ENCODE measurements at regions not wholly inside any gene's neighbourhood (a gene's known extent, or its start where the extent isn't known, plus 50 kb on each side); places are given as distances from the start of the nearest gene placed in this dataset.

DNA sequence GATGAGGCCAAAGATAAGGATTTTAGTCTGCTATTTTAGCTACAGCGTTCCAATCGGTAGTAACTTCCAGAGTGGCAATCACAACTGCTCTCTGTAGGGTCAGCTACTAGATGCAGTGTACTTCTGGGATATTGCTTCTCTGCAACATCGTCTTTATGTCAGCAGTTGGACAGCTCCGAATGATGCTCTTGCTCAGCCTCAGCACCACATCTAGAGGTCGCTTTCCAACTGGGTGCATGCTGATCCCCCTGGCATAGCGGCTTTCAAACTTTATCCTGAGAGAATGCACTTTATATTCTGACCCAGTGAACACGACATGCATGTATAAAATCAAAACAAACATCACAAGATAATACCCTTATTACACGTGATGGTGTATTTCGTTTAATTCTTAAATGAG is 219.6 kb downstream of the C11orf87 start:
- Histone ChIP-seq H3K4me1 (ENCODE audit: insufficient read depth, insufficient read length) (no peaks in the 10 kb centered on the region), H3K9ac (ENCODE audit: insufficient read length, low read depth) (no peak overlapping the region), H3K9me3 (ENCODE audit: insufficient read depth, low read length) (no peaks in the 10 kb centered on the region), H3K27me3 (ENCODE audit: insufficient read depth, insufficient read length) (no peaks in the 10 kb centered on the region), H3K36me3 (ENCODE audit: insufficient read depth, insufficient read length, low read length) (no peaks in the 10 kb centered on the region), H3K4me3 (ENCODE audit: insufficient read length, low read depth) (no peak overlapping the region)
- DNase-seq (ENCODE audit: low read depth, low spot score): no peak
- TF ChIP-seq ZNF274 (IDR thresholded peaks at IDR 0.05; ENCODE audit: low read depth, low read length) (no peak), YY1 (IDR thresholded peaks at IDR 0.05; ENCODE audit: insufficient read depth, insufficient read length) (no peak), SUZ12 (IDR thresholded peaks at IDR 0.05; ENCODE audit: extremely low read depth, insufficient read depth, insufficient read length) (no peak)

DNA sequence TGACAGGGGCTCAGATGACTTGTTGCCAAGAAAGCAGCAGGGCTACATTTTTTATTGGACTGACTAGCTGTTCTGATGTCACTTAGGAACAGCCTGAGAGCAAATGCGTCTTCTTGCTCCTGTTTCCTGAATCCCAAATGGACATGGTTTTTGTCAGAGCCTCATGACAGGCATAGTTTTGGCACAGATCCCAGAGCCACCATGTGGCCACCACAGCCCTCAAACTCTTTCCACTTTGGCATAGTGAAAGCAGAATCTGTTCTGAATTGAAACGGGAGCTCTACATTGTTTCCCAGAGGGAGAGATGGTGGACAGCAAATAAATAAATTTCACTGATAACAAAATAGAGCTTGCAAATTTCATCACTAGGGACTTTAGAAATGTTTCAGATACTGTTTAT is 222.2 kb downstream of the C11orf87 start:
- Histone ChIP-seq H3K4me1 (ENCODE audit: insufficient read depth, insufficient read length) (no peaks in the 10 kb centered on the region), H3K27me3 (ENCODE audit: insufficient read depth, insufficient read length) (no peaks in the 10 kb centered on the region), H3K36me3 (ENCODE audit: insufficient read depth, insufficient read length, low read length) (no peaks in the 10 kb centered on the region), H3K9ac (ENCODE audit: insufficient read length, low read depth) (no peak overlapping the region), H3K4me3 (ENCODE audit: insufficient read length, low read depth) (no peak overlapping the region), H3K9me3 (ENCODE audit: insufficient read depth, low read length) (no peaks in the 10 kb centered on the region)
- TF ChIP-seq SUZ12 (IDR thresholded peaks at IDR 0.05; ENCODE audit: extremely low read depth, insufficient read depth, insufficient read length) (no peak), YY1 (IDR thresholded peaks at IDR 0.05; ENCODE audit: insufficient read depth, insufficient read length) (no peak), ZNF274 (IDR thresholded peaks at IDR 0.05; ENCODE audit: low read depth, low read length) (no peak)
- DNase-seq (ENCODE audit: low read depth, low spot score): no peak

DNA sequence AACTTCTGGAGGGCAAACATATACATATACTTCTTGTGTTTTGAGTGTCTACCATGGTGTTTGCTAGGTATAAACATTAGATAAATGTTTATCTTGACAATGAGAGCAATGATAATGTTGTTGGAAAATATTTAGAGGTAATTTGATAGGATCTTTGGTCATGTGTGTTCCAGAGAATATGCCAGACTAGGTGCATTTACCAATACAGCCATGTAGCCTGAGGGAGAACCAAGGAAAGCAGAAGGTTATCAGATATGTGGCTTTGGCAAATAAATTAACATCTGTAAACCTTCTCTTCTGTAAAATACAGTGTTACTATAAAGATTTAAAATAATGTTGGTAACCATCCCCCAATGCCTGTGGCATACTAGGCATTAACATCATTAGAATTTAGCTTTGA is 226.8 kb downstream of the C11orf87 start:
- Histone ChIP-seq H3K4me3 (ENCODE audit: insufficient read length, low read depth) (no peak overlapping the region), H3K36me3 (ENCODE audit: insufficient read depth, insufficient read length, low read length) (no peaks in the 10 kb centered on the region), H3K9me3 (ENCODE audit: insufficient read depth, low read length) (no peaks in the 10 kb centered on the region), H3K27me3 (ENCODE audit: insufficient read depth, insufficient read length) (no peaks in the 10 kb centered on the region), H3K4me1 (ENCODE audit: insufficient read depth, insufficient read length) (no peaks in the 10 kb centered on the region), H3K9ac (ENCODE audit: insufficient read length, low read depth) (no peak overlapping the region)
- TF ChIP-seq ZNF274 (IDR thresholded peaks at IDR 0.05; ENCODE audit: low read depth, low read length) (no peak), SUZ12 (IDR thresholded peaks at IDR 0.05; ENCODE audit: extremely low read depth, insufficient read depth, insufficient read length) (no peak), YY1 (IDR thresholded peaks at IDR 0.05; ENCODE audit: insufficient read depth, insufficient read length) (no peak)
- DNase-seq (ENCODE audit: low read depth, low spot score): no peak

DNA sequence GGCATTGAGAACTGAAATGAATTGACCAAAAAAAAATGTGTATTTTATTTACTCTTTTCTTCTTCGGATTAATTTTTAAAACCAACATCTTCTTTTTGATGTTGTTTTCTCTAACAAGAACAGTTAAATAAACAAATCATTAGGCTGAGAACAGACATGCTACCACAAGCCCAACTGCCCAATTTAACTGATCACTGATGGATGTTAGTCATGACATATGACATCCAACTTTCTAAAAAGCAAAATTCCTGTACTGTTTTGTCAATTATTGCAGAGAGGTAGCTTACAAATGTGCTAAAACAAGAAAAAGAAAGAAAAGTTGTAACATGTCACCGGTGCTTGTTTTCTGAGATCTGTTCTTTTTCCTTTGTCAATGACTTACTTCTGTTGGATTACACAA is 232.1 kb downstream of the C11orf87 start:
- no peak for DNase-seq (ENCODE audit: low read depth, low spot score)
- H3K4me1 ChIP-seq (ENCODE audit: insufficient read depth, insufficient read length): no peaks in the 10 kb centered on the region
- no peaks in the 10 kb centered on the region for H3K27me3 ChIP-seq (ENCODE audit: insufficient read depth, insufficient read length)
- H3K36me3 ChIP-seq (ENCODE audit: insufficient read depth, insufficient read length, low read length): no peaks in the 10 kb centered on the region
- no peak overlapping the region for H3K4me3 ChIP-seq (ENCODE audit: insufficient read length, low read depth)
- TF ChIP-seq YY1 (IDR thresholded peaks at IDR 0.05; ENCODE audit: insufficient read depth, insufficient read length): no peak
- no peak for TF ChIP-seq SUZ12 (IDR thresholded peaks at IDR 0.05; ENCODE audit: extremely low read depth, insufficient read depth, insufficient read length)
- TF ChIP-seq ZNF274 (IDR thresholded peaks at IDR 0.05; ENCODE audit: low read depth, low read length): no peak
- H3K9ac ChIP-seq (ENCODE audit: insufficient read length, low read depth): no peak overlapping the region
- H3K9me3 ChIP-seq (ENCODE audit: insufficient read depth, low read length): no peaks in the 10 kb centered on the region

DNA sequence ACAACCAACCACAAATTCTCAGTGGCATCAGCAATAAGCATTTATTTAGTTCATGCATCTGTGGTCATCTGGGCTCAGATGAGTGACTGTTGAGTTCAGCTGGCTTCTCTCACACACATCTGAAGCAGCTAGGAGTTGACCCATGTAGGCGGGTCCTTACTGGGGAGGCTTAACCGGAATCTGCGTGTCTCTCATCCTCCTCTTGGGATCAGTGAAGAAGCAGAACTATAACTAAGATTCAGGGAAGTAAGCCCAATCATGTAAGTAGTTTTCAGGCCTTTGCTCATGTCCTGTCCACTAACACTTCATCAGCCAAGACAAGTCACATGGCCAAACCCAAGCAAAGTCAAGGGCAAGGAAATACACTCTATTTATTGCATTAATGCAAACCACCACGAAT is 236.2 kb downstream of the C11orf87 start:
- Histone ChIP-seq H3K4me3 (ENCODE audit: insufficient read length, low read depth) (no peak overlapping the region), H3K9ac (ENCODE audit: insufficient read length, low read depth) (no peak overlapping the region), H3K27me3 (ENCODE audit: insufficient read depth, insufficient read length) (no peaks in the 10 kb centered on the region), H3K36me3 (ENCODE audit: insufficient read depth, insufficient read length, low read length) (no peaks in the 10 kb centered on the region), H3K9me3 (ENCODE audit: insufficient read depth, low read length) (no peaks in the 10 kb centered on the region), H3K4me1 (ENCODE audit: insufficient read depth, insufficient read length) (no peaks in the 10 kb centered on the region)
- DNase-seq (ENCODE audit: low read depth, low spot score): no peak
- TF ChIP-seq YY1 (IDR thresholded peaks at IDR 0.05; ENCODE audit: insufficient read depth, insufficient read length) (no peak), ZNF274 (IDR thresholded peaks at IDR 0.05; ENCODE audit: low read depth, low read length) (no peak), SUZ12 (IDR thresholded peaks at IDR 0.05; ENCODE audit: extremely low read depth, insufficient read depth, insufficient read length) (no peak)

DNA sequence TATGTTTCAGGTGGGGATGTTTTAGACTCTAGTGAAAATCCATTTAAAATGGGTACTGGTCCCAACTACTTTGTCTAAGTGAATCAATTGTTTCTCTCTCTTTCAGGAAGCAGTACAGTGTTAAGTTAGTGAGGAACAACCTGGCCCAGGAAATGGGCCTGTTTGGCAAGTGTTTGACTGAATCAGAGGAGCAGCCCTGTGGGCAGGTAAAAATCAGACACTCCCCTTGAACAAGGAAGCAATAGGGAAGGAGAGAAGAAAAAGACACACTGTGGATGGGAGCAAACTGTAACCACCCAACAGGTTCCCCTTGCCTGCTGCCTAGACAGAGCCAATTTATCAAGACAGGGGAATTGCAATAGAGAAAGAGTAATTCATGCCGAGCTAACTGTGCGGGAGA is 245.7 kb downstream of the C11orf87 start:
- no peak for DNase-seq (ENCODE audit: low read depth, low spot score)
- TF ChIP-seq ZNF274 (IDR thresholded peaks at IDR 0.05; ENCODE audit: low read depth, low read length) (no peak), YY1 (IDR thresholded peaks at IDR 0.05; ENCODE audit: insufficient read depth, insufficient read length) (no peak), SUZ12 (IDR thresholded peaks at IDR 0.05; ENCODE audit: extremely low read depth, insufficient read depth, insufficient read length) (no peak)
- H3K4me1 ChIP-seq (ENCODE audit: insufficient read depth, insufficient read length): no peaks in the 10 kb centered on the region
- H3K9ac ChIP-seq (ENCODE audit: insufficient read length, low read depth): no peak overlapping the region
- H3K9me3 ChIP-seq (ENCODE audit: insufficient read depth, low read length): peaks cover 5% of the 10 kb centered on the region; the same call in 1 of the 2 replicates
- no peak overlapping the region for H3K4me3 ChIP-seq (ENCODE audit: insufficient read length, low read depth)
- no peaks in the 10 kb centered on the region for H3K27me3 ChIP-seq (ENCODE audit: insufficient read depth, insufficient read length)
- H3K36me3 ChIP-seq (ENCODE audit: insufficient read depth, insufficient read length, low read length): no peaks in the 10 kb centered on the region

DNA sequence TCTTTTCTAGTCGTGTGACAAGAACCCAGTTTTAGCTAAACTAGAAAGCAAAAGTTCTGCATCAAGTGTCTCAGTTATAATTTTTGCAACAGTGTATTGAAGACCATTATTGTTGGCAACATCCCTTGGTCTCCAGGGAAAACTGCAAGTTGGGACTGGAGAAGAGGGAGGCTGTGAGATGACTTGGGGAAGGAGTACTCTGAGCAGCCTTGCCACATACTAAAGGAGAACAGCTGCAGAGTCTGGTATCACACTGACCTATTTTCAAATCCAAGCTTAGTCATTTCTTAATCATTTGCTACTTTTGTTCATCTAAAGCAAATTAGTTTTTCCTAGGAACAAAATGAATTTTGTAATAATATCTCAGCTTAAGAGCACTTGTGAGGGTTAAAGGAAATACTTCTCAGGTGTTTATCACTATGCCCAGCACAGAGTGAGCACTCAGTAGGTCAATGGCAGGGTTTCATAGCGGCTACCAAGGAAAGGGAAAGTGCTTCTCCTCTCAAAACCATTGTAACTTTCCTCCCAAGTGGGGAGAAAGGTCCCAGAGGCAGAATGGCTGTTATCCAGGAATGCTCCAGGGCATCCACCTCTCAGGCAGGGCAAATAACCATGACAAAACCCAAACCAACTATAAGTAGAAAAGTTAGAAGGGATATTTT is 247.1 kb downstream of the C11orf87 start:
- Histone ChIP-seq H3K9me3 (ENCODE audit: insufficient read depth, low read length) (peaks cover 5% of the 10 kb centered on the region; the same call in 1 of the 2 replicates), H3K4me3 (ENCODE audit: insufficient read length, low read depth) (no peak overlapping the region), H3K4me1 (ENCODE audit: insufficient read depth, insufficient read length) (no peaks in the 10 kb centered on the region), H3K9ac (ENCODE audit: insufficient read length, low read depth) (no peak overlapping the region), H3K27me3 (ENCODE audit: insufficient read depth, insufficient read length) (no peaks in the 10 kb centered on the region), H3K36me3 (ENCODE audit: insufficient read depth, insufficient read length, low read length) (no peaks in the 10 kb centered on the region)
- no peak for TF ChIP-seq SUZ12 (IDR thresholded peaks at IDR 0.05; ENCODE audit: extremely low read depth, insufficient read depth, insufficient read length)
- TF ChIP-seq ZNF274 (IDR thresholded peaks at IDR 0.05; ENCODE audit: low read depth, low read length): no peak
- TF ChIP-seq YY1 (IDR thresholded peaks at IDR 0.05; ENCODE audit: insufficient read depth, insufficient read length): no peak
- DNase-seq (ENCODE audit: low read depth, low spot score): no peak

Data from NT2/D1 (cell line).